Esophagus muscularis mucosa (tissue), 4 donors: ENCODE measurements at regions not wholly inside any gene's neighbourhood (a gene's known extent, or its start where the extent isn't known, plus 50 kb on each side); places are given as distances from the start of the nearest gene placed in this dataset.

ENCODE experiments used
- DNase-seq: peaks from one replicate; pipeline ENCODE4 v3.0.0-alpha.2; 2017; ENCODE audit errors: extremely low spot score
- H3K27ac ChIP-seq, 4 donors: fragments of 200-600 bp; sonication (generic); replicated peaks in 1 of 4; 1 replicate in 3 of 4; 2 replicates in 1 of 4; pipeline ENCODE4 v1.5.1; 2016 to 2019; ENCODE audit warnings: mild to moderate bottlenecking in 1 of 4
- H3K27me3 ChIP-seq, 4 donors: fragments of 200-600 bp; sonication (generic); one replicate each; pipeline versions ENCODE4 v1.5.1 to v1.6.0; 2016 to 2019
- H3K36me3 ChIP-seq, 4 donors: fragments of 200-600 bp; sonication (generic); one replicate each; pipeline ENCODE4 v1.5.1; 2016 to 2019
- H3K4me1 ChIP-seq, 4 donors: fragments of 200-600 bp; sonication (generic); one replicate each; pipeline ENCODE4 v1.5.1; 2016 to 2019
- H3K4me3 ChIP-seq, 4 donors: fragments of 200-600 bp; sonication (generic); 1 replicate in 2 of 4; 2 replicates in 2 of 4; pipeline ENCODE4 v1.5.1; 2016 to 2019; ENCODE audit warnings: mild to moderate bottlenecking in 4 of 4, moderate library complexity in 1 of 4
- H3K9me3 ChIP-seq, 4 donors: fragments of 200-600 bp; sonication (generic); 1 replicate in 3 of 4; 2 replicates in 1 of 4; pipeline ENCODE4 v1.5.1; 2016 to 2019
- CTCF ChIP-seq, 3 experiments: fragments of 200-600 bp in 2 of 3; fragments of 450-650 bp in 1 of 3; sonication (generic) in 2 of 3; IDR thresholded peaks; one replicate each; pipeline ENCODE4 v1.5.1; 2017 to 2019; ENCODE audit warnings: antibody characterized with exemption in 3 of 3, mild to moderate bottlenecking in 2 of 3, moderate library complexity in 1 of 3
- EP300 ChIP-seq: sonication (generic); formaldehyde crosslinking; IDR thresholded peaks from one replicate; pipeline ENCODE4 v1.6.1; 2017; ENCODE audit warnings: antibody characterized with exemption
- POLR2A ChIP-seq: fragments of 450-650 bp; IDR thresholded peaks from one replicate; pipeline ENCODE4 v1.6.1; 2017; ENCODE audit warnings: antibody characterized with exemption, moderate library complexity, mild to moderate bottlenecking, low read depth
- POLR2AphosphoS5 ChIP-seq, 2 donors: sonication (generic); formaldehyde crosslinking; IDR thresholded peaks; one replicate each; pipeline ENCODE4 v1.6.1; 2017; ENCODE audit warnings: antibody characterized with exemption in 2 of 2
- WGBS: methylation state at CpG from one replicate; pipeline ENCODE4 v1.1.5; 2018; 5-methylcytosine and 5-hydroxymethylcytosine counted together
- intact Hi-C: fragments of 100-400 bp; cut with DNase I; formaldehyde crosslinking; loops from one replicate; pipeline ENCODE4 v1.15.1; 2023

- intact Hi-C loops, result no loop called here
- WGBS, result 68% methylated on average over 2 of the region's 2 CpGs
- Histone ChIP-seq H3K27me3 (peaks cover 0 to 2% (median 0%) of the 10 kb centered on the region in 4 donors), H3K4me1 (no peaks in the 10 kb centered on the region), H3K4me3 (no peak overlapping the region), H3K36me3 (no peaks in the 10 kb centered on the region), H3K9me3 (no peaks in the 10 kb centered on the region), H3K27ac (no peak overlapping the region)
- no peak for TF ChIP-seq EP300
- no peak for TF ChIP-seq POLR2A
- TF ChIP-seq POLR2AphosphoS5 (IDR thresholded peaks at IDR 0.05), result no peak
- TF ChIP-seq CTCF (IDR thresholded peaks at IDR 0.05), result no peak
- DNase-seq, result no peak
Measured at GRCh38 chr9:7467186-7467585, 332.4 kb downstream of the DMAC1 start.

- WGBS, result 85% methylated on average over 4 of the region's 4 CpGs
- intact Hi-C loops, result no loop called here
- H3K27ac ChIP-seq, result no peak overlapping the region
- H3K4me3 ChIP-seq, result no peak overlapping the region
- no peak for DNase-seq
- TF ChIP-seq POLR2AphosphoS5 (IDR thresholded peaks at IDR 0.05) (no peak), EP300 (no peak)
- peaks cover 0 to 2% (median 0%) of the 10 kb centered on the region in 4 donors for H3K27me3 ChIP-seq
- H3K4me1 ChIP-seq, result no peaks in the 10 kb centered on the region
- H3K36me3 ChIP-seq, result no peaks in the 10 kb centered on the region
- H3K9me3 ChIP-seq, result no peaks in the 10 kb centered on the region
Measured at GRCh38 chr9:7461791-7462190, 337.8 kb downstream of the DMAC1 start.

- Histone ChIP-seq H3K9me3 (no peaks in the 10 kb centered on the region), H3K36me3 (no peaks in the 10 kb centered on the region), H3K4me1 (no peaks in the 10 kb centered on the region), H3K27ac (no peak overlapping the region), H3K27me3 (no peaks in the 10 kb centered on the region), H3K4me3 (no peak overlapping the region)
- intact Hi-C loops, result no loop called here
- WGBS, result 28% methylated on average over 1 of the region's 1 CpG
- no peak for DNase-seq
- no peak for TF ChIP-seq POLR2A
- no peak for TF ChIP-seq EP300
- no peak for TF ChIP-seq POLR2AphosphoS5 (IDR thresholded peaks at IDR 0.05)
- no peak for TF ChIP-seq CTCF (IDR thresholded peaks at IDR 0.05)
Measured at GRCh38 chr9:7456793-7457530, 342.6 kb downstream of the DMAC1 start.

- H3K9me3 ChIP-seq, result no peaks in the 10 kb centered on the region
- H3K27ac ChIP-seq, result no peak overlapping the region
- TF ChIP-seq POLR2A (no peak), EP300 (no peak), CTCF (IDR thresholded peaks at IDR 0.05) (no peak), POLR2AphosphoS5 (IDR thresholded peaks at IDR 0.05) (no peak)
- H3K4me3 ChIP-seq, result no peak overlapping the region
- WGBS, result 58% methylated on average over 2 of the region's 2 CpGs
- H3K36me3 ChIP-seq, result no peaks in the 10 kb centered on the region
- intact Hi-C loops, result no loop called here
- DNase-seq, result no peak
- no peaks in the 10 kb centered on the region for H3K4me1 ChIP-seq
- no peaks in the 10 kb centered on the region for H3K27me3 ChIP-seq
Measured at GRCh38 chr9:7456377-7456776, 343.2 kb downstream of the DMAC1 start.

GRCh38 chr9:7454624-7455023 lies 345.0 kb downstream of the DMAC1 start:
- Histone ChIP-seq H3K27me3 (no peaks in the 10 kb centered on the region), H3K36me3 (no peaks in the 10 kb centered on the region), H3K27ac (no peak overlapping the region), H3K4me3 (no peak overlapping the region), H3K9me3 (no peaks in the 10 kb centered on the region), H3K4me1 (no peaks in the 10 kb centered on the region)
- intact Hi-C loops, result no loop called here
- 86% methylated on average over 2 of the region's 2 CpGs for WGBS
- TF ChIP-seq POLR2A, result no peak
- TF ChIP-seq CTCF (IDR thresholded peaks at IDR 0.05), result no peak
- TF ChIP-seq POLR2AphosphoS5 (IDR thresholded peaks at IDR 0.05), result no peak
- TF ChIP-seq EP300, result no peak
- no peak for DNase-seq
